Right atrium auricular region (tissue), 2 donors: ENCODE measurements at regions not wholly inside any gene's neighbourhood (a gene's known extent, or its start where the extent isn't known, plus 50 kb on each side); places are given as distances from the start of the nearest gene placed in this dataset.

Source experiments
- DNase-seq: peaks from one replicate; pipeline ENCODE4 v3.0.0-alpha.2; 2019; ENCODE audit warnings: low spot score
- H3K27ac ChIP-seq, 2 donors: fragments of 200-600 bp; sonication (generic); 1 replicate in 1 of 2; 2 replicates in 1 of 2; pipeline ENCODE4 v1.5.1; 2016 to 2019
- H3K27me3 ChIP-seq, 2 donors: fragments of 200-600 bp; sonication (generic); one replicate each; pipeline versions ENCODE4 v1.5.1 to v1.6.0; 2017 to 2019
- H3K36me3 ChIP-seq: fragments of 200-600 bp; sonication (generic); one replicate; pipeline ENCODE4 v1.5.1; 2016
- H3K4me1 ChIP-seq, 2 donors: fragments of 200-600 bp; sonication (generic); one replicate each; pipeline versions ENCODE4 v1.5.1 to v1.6.0; 2017 to 2019
- H3K4me3 ChIP-seq, 2 donors: fragments of 200-600 bp; sonication (generic); 1 replicate in 1 of 2; 2 replicates in 1 of 2; pipeline ENCODE4 v1.5.1; 2017 to 2019; ENCODE audit warnings: mild to moderate bottlenecking in 1 of 2, moderate library complexity in 1 of 2
- H3K9me3 ChIP-seq, 2 donors: fragments of 200-600 bp; sonication (generic); one replicate each; pipeline ENCODE4 v1.5.1; 2019
- CTCF ChIP-seq, 2 donors: fragments of 200-600 bp; sonication (generic); IDR thresholded peaks; one replicate each; pipeline ENCODE4 v1.5.1; 2019; ENCODE audit warnings: antibody characterized with exemption in 2 of 2

DNA sequence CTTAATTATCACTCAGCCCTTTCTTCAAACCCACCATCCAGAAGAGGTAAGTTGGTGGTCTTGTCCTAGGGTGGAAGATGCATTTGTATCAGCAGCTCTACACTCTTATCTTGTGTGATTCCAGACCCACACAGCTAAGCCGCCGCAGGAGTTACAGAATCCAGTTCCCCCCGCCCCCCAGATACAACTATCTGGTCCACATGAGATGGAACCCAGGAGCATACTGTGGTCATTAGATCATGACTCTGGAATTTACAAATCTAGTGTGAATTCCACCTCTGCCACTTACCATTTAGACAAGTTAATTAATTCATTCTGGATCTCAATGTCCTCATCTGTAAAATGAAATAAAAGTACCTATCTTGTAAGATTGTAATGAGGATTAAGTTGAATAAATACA is 486.4 kb downstream of the BCL11A start:
- no peak overlapping the region for H3K4me3 ChIP-seq
- no peak overlapping the region for H3K27ac ChIP-seq
- DNase-seq: no peak
- H3K27me3 ChIP-seq: no peaks in the 10 kb centered on the region
- no peaks in the 10 kb centered on the region for H3K36me3 ChIP-seq
- H3K4me1 ChIP-seq: no peaks in the 10 kb centered on the region
- no peak for TF ChIP-seq CTCF (IDR thresholded peaks at IDR 0.05)
- H3K9me3 ChIP-seq: no peaks in the 10 kb centered on the region

DNA sequence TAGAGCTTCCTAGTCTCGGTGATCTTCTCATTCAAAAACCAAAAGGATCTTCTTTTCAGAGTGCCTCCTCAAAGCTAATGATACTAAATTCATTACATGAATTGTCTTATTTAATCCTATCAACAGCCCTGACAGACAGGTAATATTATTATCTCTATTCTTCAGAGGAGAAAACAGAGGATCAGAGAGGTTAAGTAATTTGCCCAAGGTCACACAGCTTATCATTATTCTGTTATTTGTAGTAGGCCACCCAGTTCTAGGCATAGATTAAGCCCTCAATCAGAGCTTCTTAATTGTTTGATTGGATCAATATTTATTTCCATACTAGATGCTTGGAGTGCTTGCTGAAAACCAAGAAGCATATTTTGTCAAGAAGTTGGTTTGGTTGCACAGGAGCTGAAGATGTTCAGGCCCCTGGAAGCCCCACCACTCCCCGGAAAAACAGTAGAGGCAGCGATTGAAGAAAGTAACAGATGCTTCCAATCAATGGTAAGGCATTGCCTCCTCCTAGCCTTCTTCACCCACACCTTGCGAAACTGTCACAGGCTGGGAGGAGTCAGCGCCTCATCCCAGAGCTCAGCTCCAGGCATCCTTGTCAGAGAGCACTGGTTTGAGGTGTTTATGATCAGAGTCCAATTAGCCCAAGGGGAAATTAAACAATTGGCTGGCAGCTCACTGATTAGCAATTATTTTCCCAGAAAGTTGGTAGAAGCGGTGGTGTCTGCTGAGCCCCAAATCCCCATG is 487.2 kb downstream of the BCL11A start:
- H3K36me3 ChIP-seq: no peaks in the 10 kb centered on the region
- H3K9me3 ChIP-seq: no peaks in the 10 kb centered on the region

DNA sequence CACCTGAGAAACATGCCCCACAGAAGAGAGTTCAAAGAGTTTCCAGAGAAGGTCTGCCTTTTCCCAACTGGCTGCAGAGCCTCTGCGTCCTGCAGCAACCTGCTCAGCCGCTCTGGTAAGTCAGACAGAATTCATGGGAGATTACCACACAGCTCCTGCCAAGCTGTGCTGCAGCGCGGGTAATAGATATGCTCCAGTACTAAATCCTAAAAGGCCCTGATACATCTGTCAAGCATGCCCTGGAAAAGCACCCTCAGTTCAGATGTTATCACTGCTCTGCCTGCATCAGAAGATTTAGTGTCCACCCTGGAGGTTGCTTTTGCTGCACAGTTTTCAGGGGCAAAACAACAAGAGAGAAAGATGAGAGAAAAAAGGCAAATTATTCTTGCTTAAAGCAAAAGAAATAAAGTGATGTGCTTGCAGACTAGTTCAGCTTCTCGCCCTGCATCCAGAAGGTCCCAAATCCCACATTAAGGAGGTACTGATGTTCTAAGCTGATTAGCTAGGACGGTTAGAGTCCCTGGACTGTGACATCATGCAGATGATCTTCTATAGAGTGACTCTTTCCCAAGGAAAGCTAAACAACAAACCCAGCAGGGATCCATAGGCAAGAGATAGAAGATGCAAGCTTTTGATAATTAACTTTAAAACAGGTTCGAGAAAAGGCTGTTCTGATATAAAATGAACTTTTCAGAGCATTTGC is 488.6 kb downstream of the BCL11A start:
- no peak for DNase-seq
- H3K9me3 ChIP-seq: no peaks in the 10 kb centered on the region
- no peaks in the 10 kb centered on the region for H3K27me3 ChIP-seq
- no peak overlapping the region for H3K27ac ChIP-seq
- no peak for TF ChIP-seq CTCF (IDR thresholded peaks at IDR 0.05)
- no peaks in the 10 kb centered on the region for H3K36me3 ChIP-seq
- no peaks in the 10 kb centered on the region for H3K4me1 ChIP-seq
- H3K4me3 ChIP-seq: no peak overlapping the region

More for the DNA sequence above, 487.2 kb downstream of the BCL11A start:
- Histone ChIP-seq H3K27me3 (no peaks in the 10 kb centered on the region), H3K27ac (no peak overlapping the region), H3K4me1 (no peaks in the 10 kb centered on the region), H3K4me3 (no peak overlapping the region)
- no peak for TF ChIP-seq CTCF (IDR thresholded peaks at IDR 0.05)
- DNase-seq: no peak

DNA sequence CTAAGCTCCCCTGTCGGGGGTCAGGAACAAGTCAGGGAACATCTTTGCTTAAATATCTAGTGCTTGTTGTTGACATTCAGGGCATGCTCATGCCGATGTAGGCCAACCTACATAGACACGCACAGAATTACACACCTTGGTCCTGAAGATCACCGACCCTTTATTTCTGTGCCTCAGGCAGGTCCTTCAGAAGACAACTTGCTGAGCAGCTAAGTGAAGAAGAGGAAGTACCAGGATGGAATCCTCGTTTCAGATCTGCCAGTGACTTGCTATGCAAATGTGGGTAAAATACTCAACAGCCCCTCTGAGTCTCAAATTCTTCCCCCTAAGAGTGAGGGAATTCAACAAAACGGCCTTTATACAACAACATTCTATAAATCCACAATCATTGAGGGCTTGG is 494.7 kb downstream of the BCL11A start:
- DNase-seq: no peak
- H3K4me1 ChIP-seq: peaks cover 0 to 4% of the 10 kb centered on the region in 2 donors
- no peaks in the 10 kb centered on the region for H3K27me3 ChIP-seq
- no peak overlapping the region for H3K27ac ChIP-seq
- H3K36me3 ChIP-seq: no peaks in the 10 kb centered on the region
- TF ChIP-seq CTCF (IDR thresholded peaks at IDR 0.05): no peak
- H3K4me3 ChIP-seq: no peak overlapping the region
- H3K9me3 ChIP-seq: no peaks in the 10 kb centered on the region

- TF ChIP-seq CTCF (IDR thresholded peaks at IDR 0.05): no peak
- Histone ChIP-seq H3K4me1 (peaks cover 0 to 4% of the 10 kb centered on the region in 2 donors), H3K27me3 (no peaks in the 10 kb centered on the region), H3K27ac (peak overlapping the region; percentile 46 to 68), H3K9me3 (no peaks in the 10 kb centered on the region), H3K36me3 (no peaks in the 10 kb centered on the region), H3K4me3 (no peak overlapping the region)
- no peak for DNase-seq
Observed at GRCh38 chr2:60054571-60055340, 498.7 kb downstream of the BCL11A start.
